ENCODE measurements at regions not wholly inside any gene's neighbourhood (a gene's known extent, or its start where the extent isn't known, plus 50 kb on each side); places are given as distances from the start of the nearest gene placed in this dataset.

GRCh38 chr10:85188770-85189484, 860.5 kb downstream of the CCSER2 start:
- ATAC-seq (ENCODE audit: low read depth): no peak
- Histone ChIP-seq H4K91ac (ENCODE audit: insufficient read depth, low read depth, low read length) (no peak overlapping the region), H3K4me1 (ENCODE audit: control insufficient read depth, insufficient read depth, low read length) (no peaks in the 10 kb centered on the region), H3K79me1 (ENCODE audit: low read depth in 1 of 2, low read length in 2 of 2) (no peaks in the 10 kb centered on the region), H2BK20ac (ENCODE audit: low read depth, low read length) (no peak overlapping the region), H2BK120ac (ENCODE audit: low read depth, low read length) (no peak overlapping the region), H3K4me3 (ENCODE audit: insufficient read depth, low read depth, low read length) (no peak overlapping the region), H4K20me1 (ENCODE audit: insufficient read depth, low read length) (no peaks in the 10 kb centered on the region), H2BK5ac (ENCODE audit: low read depth, low read length, poor library complexity, severe bottlenecking) (no peak overlapping the region), H2AK5ac (ENCODE audit: low read depth, low read length) (no peak overlapping the region), H3K56ac (ENCODE audit: extremely low read depth, insufficient read depth, low read length) (no peak overlapping the region), H4K8ac (ENCODE audit: low read depth in 2 of 2, low read length in 2 of 2) (no peak overlapping the region), H3K9me3 (ENCODE audit: control insufficient read depth, insufficient read depth, low read length) (peaks cover 15% of the 10 kb centered on the region), H3K27ac (ENCODE audit: insufficient read depth, low read length) (no peak overlapping the region), H3K4me2 (ENCODE audit: low read depth, low read length) (no peak overlapping the region), H3K36me3 (ENCODE audit: control insufficient read depth, insufficient read depth, low read length) (no peaks in the 10 kb centered on the region), H3K9me1 (ENCODE audit: insufficient read depth, low read length) (no peaks in the 10 kb centered on the region), H2AK9ac (replicated peaks; ENCODE audit: low read depth, low read length, poor library complexity) (no peak overlapping the region), H3K14ac (replicated peaks; ENCODE audit: low read depth, low read length) (no peak overlapping the region), H3K18ac (ENCODE audit: low read depth, low read length) (no peak overlapping the region), H3K9ac (ENCODE audit: low read depth, low read length) (no peak overlapping the region), H4K5ac (ENCODE audit: low read depth, low read length) (no peak overlapping the region), H3K27me3 (ENCODE audit: control insufficient read depth, insufficient read depth, low read length) (no peaks in the 10 kb centered on the region), H3K4ac (ENCODE audit: low read depth, low read length) (no peak overlapping the region), H3K23ac (ENCODE audit: low read depth, low read length) (no peak overlapping the region), H2BK15ac (ENCODE audit: low read depth, low read length) (no peak overlapping the region), H2AFZ (replicated peaks; ENCODE audit: low read length, poor library complexity) (no peak overlapping the region)
- no peak for TF ChIP-seq ELK1 (IDR thresholded peaks at IDR 0.05; ENCODE audit: borderline replicate concordance, low read depth, low read length)
- intact Hi-C loops (cut with micrococcal nuclease) (no loop called here), in situ Hi-C loops (cut with MboI; ENCODE audit: low sequenced_read_pairs) (no loop called here), dilution Hi-C loops (cut with HindIII; ENCODE audit: low sequenced_read_pairs, unreplicated experiment) (no loop called here)
- CTCF ChIA-PET: interaction anchor here (0.6 kb wide), 1 partner anchor 122 kb away, joined by 4 read pairs; no protein-coding TSS in a partner anchor
- POLR2A ChIA-PET (ENCODE audit: unreplicated experiment): no interaction called here
- WGBS, 2 experiments (ENCODE audit: extremely low coverage in 2 of 2, insufficient read length in 1 of 2): no CpG with 5 or more reads among the region's 3 CpGs
- no peak for DNase-seq
- no TSS peak for BruUV-seq (replicated peaks)
